Mucosa of stomach (tissue), 1 donor: ENCODE measurements at regions not wholly inside any gene's neighbourhood (a gene's known extent, or its start where the extent isn't known, plus 50 kb on each side); places are given as distances from the start of the nearest gene placed in this dataset.
"Not testable (repeated sequence)": the region's sequence is repeated elsewhere in the genome, so short reads cannot be mapped to it uniquely, and the experiment has no call there.

Experiments
- H3K27me3 ChIP-seq: one replicate; pipeline ENCODE4 v1.7.0; 2013; ENCODE audit warnings: mild to moderate bottlenecking, low read length; ENCODE audit not compliant: control insufficient read depth, insufficient read depth
- H3K36me3 ChIP-seq: one replicate; pipeline ENCODE4 v1.7.0; 2013; ENCODE audit warnings: low read length; ENCODE audit not compliant: control insufficient read depth, insufficient read depth
- H3K4me1 ChIP-seq: one replicate; pipeline ENCODE4 v1.7.0; 2013; ENCODE audit warnings: mild to moderate bottlenecking, low read length; ENCODE audit not compliant: control insufficient read depth, insufficient read depth
- H3K4me3 ChIP-seq: one replicate; pipeline ENCODE4 v1.7.0; 2013; ENCODE audit warnings: low read length
- H3K9ac ChIP-seq: one replicate; pipeline ENCODE4 v1.7.0; 2013; ENCODE audit warnings: mild to moderate bottlenecking, low read length, moderate library complexity
- H3K9me3 ChIP-seq: one replicate; pipeline ENCODE4 v1.7.0; 2013; ENCODE audit warnings: mild to moderate bottlenecking, low read length, moderate library complexity; ENCODE audit not compliant: control insufficient read depth
- donor health status: Pancreatic carcinoma.

- Histone ChIP-seq H3K36me3 (no peaks in the 10 kb centered on the region), H3K4me1 (no peaks in the 10 kb centered on the region), H3K4me3 (no peak overlapping the region), H3K9ac (no peak overlapping the region), H3K27me3 (no peaks in the 10 kb centered on the region), H3K9me3 (no peaks in the 10 kb centered on the region)
These were observed 336.2 kb downstream of the ZNF674 start for GRCh38 chrX:46209037-46209436.

DNA sequence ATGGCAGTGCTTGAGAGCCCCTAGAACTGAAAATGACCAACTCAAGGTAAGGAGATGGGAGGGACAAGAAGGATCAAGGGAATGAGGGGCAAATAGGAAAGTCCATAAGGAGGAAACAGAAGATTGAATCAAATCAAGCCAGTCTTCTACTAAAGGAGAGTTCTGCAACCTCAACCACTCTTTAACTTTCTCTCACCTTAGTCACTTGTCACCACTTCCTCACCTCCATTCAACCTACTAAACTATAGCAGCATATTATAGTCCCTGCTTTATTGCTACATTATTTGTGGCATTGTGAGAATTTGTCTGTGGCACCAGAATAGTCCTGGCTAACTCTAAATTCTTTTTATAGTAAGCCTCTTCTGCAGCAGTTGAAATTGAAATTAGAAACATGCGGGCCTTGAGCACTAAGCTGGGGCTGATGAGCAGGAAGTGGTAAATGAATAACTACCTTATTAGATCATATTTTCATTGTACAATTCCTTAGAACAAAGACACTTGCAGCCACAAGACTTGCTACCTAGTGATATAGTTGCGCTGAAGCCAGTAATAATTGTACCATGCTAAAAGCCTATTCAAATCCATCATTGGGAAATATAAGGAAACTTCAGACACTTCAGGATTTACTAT lies 336.9 kb downstream of the ZNF674 start:
- H3K9me3 ChIP-seq: no peaks in the 10 kb centered on the region

DNA sequence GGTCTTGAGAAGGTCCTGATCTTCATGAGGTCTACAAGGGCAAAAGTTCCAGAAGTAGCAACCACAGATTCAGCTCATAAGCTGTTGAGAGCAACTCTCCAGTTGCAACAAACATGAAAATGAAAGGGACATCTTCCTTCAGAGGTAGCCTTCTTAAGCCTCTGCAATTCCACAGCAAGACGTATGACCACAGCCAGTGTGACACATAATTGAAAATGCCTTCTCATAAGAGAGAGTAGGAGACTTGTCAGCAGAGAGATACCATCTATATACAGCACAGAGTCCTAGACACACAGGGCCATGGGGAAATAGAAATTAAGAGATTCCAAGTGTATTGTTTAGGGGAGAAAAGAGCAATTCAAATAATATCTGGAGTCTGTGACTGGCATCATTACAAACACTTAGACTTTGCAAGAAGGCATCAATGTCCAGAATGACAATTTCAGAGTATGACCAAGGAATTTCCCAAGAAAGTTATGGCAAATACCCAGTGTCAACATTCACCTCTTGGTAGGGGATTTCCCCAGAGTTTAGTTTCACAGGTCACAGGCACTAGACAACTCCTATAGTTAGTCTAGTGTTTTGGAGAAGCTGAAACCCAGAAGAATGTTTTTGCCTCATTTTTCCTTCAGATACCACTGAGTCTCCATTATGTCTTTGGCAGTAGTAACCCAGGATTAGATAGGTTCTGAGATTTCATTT lies 340.3 kb downstream of the ZNF674 start:
- H3K36me3 ChIP-seq: no peaks in the 10 kb centered on the region
- no peak overlapping the region for H3K4me3 ChIP-seq
- H3K27me3 ChIP-seq: no peaks in the 10 kb centered on the region
- no peak overlapping the region for H3K9ac ChIP-seq
- H3K9me3 ChIP-seq: no peaks in the 10 kb centered on the region
- no peaks in the 10 kb centered on the region for H3K4me1 ChIP-seq

More for the DNA sequence above, 336.9 kb downstream of the ZNF674 start:
- no peak overlapping the region for H3K4me3 ChIP-seq
- H3K9ac ChIP-seq: no peak overlapping the region
- H3K27me3 ChIP-seq: no peaks in the 10 kb centered on the region
- H3K36me3 ChIP-seq: no peaks in the 10 kb centered on the region
- no peaks in the 10 kb centered on the region for H3K4me1 ChIP-seq

DNA sequence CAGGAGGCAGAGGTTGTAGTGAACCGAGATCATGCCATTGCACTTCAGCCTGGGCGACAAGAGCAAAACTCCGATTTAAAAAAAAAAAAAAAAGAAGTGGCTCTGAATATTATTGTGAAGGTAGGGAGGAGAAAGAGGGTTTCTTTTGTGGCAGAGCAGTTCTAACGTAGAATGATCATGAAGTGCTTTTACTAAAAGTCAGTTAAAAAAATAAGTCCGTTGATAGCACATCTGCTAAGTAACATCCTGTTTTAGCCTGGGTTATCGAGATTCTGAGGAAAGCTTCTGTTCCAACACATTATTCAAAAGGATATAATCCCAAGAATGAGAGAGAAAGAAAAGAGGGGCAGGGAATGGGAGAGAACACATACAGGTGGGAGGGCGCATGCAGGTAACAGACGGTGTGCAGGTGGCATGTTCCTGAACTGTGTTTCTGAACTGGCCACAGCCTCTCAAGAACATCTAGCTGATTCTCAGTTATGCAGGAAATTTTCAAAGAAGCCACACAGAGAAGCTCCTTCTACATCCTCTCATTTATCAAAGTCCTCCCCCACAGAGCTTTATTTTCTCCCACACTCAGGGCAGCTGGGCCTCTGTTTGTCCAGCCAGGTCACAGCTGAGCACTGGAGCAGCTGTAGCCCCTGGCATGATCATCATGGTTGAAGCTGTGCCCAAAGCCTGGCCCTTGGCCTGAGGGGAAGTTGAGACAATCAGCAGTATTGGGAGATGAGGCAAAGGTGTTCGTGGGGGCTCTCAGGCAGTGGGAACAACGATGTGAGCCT lies 342.3 kb downstream of the ZNF674 start:
- H3K36me3 ChIP-seq: no peaks in the 10 kb centered on the region
- no peaks in the 10 kb centered on the region for H3K9me3 ChIP-seq
- H3K4me3 ChIP-seq: no peak overlapping the region
- H3K4me1 ChIP-seq: no peaks in the 10 kb centered on the region
- no peak overlapping the region for H3K9ac ChIP-seq
- H3K27me3 ChIP-seq: no peaks in the 10 kb centered on the region

DNA sequence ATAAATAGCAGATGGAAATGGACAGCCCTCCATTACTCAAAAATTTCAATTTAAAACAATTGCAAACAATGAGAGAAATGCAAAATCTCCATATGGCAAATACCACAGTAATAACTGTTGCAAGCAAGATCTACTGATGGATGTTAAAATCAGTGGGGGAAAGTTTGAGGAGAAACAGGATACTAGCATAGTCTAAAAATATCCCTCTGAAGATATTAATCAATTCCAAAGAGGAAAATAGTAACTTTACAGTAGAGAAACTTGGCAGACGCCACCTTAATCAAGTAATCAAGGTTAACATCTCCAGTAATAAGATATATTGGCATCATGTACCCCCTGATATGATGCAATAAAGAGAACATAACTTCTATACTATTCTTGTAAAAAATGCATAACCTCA lies 344.8 kb downstream of the ZNF674 start:
- no peaks in the 10 kb centered on the region for H3K4me1 ChIP-seq
- H3K27me3 ChIP-seq: no peaks in the 10 kb centered on the region
- no peak overlapping the region for H3K9ac ChIP-seq
- no peaks in the 10 kb centered on the region for H3K9me3 ChIP-seq
- no peaks in the 10 kb centered on the region for H3K36me3 ChIP-seq
- no peak overlapping the region for H3K4me3 ChIP-seq

DNA sequence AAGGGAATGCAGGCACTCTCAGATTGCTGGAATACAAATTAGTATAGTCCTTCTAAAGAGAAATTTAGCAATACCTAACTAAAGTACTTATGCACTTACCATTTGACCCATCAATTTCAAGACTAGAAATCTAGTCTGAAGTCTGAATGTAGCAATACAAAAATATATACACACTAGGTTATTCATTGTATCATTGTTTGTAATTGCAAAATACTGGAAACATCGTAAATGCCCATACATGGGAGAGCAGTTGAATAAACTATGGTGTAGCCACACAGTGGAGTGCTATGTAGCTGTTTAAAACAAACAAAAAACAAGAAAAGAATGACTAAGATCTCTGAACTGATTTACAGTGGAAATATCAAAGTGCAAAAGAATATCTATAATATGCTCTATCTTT lies 346.4 kb downstream of the ZNF674 start:
- Histone ChIP-seq H3K9ac (no peak overlapping the region), H3K4me1 (no peaks in the 10 kb centered on the region), H3K4me3 (no peak overlapping the region), H3K9me3 (no peaks in the 10 kb centered on the region), H3K36me3 (no peaks in the 10 kb centered on the region), H3K27me3 (no peaks in the 10 kb centered on the region)

- H3K9me3 ChIP-seq, H3K36me3 ChIP-seq, H3K27me3 ChIP-seq, H3K4me1 ChIP-seq, H3K9ac ChIP-seq, H3K4me3 ChIP-seq: not testable (repeated sequence)
These were observed 358.5 kb downstream of the ZNF674 start for GRCh38 chrX:46186811-46187106.

DNA sequence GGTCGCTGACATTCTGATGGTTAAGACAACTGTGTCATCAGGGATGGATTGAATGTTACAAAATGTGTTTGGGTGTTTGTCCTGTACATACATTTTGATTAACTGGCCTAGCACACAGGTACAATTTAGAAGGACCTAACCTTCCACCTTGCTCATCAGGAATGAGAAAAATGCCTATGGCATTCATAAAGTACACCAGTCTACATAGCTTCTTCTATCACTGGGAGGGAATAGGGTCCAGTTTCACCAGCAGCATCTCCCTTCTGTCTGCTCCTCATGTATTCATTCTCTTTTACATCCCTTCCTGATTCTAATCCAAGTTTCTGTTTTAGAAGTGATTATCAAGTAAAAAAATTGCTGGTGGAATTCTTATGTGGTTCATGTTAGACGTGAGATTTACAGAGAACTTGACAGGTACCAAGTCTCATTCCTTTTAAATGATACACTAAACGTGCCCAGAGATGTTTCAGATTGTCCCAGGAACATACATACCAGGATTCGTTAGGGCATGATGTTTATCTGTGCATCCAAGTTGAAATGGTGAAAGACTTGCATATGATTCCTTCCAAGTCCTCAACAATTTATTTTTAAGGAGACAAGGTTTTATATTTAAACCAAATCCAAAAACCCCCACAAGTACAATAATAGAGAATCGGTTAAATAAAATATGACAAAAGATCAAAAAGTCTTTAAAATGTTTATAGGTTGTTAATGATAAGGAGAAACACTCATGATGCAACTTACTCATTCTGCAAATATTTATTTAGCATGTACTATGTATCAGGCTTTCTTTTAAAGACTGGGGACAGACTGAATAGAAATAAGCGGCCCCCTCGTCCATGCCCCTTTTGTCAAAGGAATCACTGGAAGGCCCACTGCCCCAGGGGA lies 359.1 kb downstream of the ZNF674 start:
- Histone ChIP-seq H3K9me3 (no peaks in the 10 kb centered on the region), H3K4me1 (no peaks in the 10 kb centered on the region), H3K27me3 (no peaks in the 10 kb centered on the region), H3K9ac (no peak overlapping the region), H3K4me3 (no peak overlapping the region), H3K36me3 (no peaks in the 10 kb centered on the region)

GRCh38 chrX:46184749-46185148 lies 360.5 kb downstream of the ZNF674 start:
- no peaks in the 10 kb centered on the region for H3K4me1 ChIP-seq
- H3K36me3 ChIP-seq: no peaks in the 10 kb centered on the region
- no peaks in the 10 kb centered on the region for H3K9me3 ChIP-seq
- H3K27me3 ChIP-seq: no peaks in the 10 kb centered on the region
- no peak overlapping the region for H3K9ac ChIP-seq
- no peak overlapping the region for H3K4me3 ChIP-seq

GRCh38 chrX:46180258-46180687 lies 364.9 kb downstream of the ZNF674 start:
- Histone ChIP-seq H3K4me1 (no peaks in the 10 kb centered on the region), H3K36me3 (no peaks in the 10 kb centered on the region), H3K4me3 (no peak overlapping the region), H3K27me3 (no peaks in the 10 kb centered on the region), H3K9ac (no peak overlapping the region), H3K9me3 (no peaks in the 10 kb centered on the region)

DNA sequence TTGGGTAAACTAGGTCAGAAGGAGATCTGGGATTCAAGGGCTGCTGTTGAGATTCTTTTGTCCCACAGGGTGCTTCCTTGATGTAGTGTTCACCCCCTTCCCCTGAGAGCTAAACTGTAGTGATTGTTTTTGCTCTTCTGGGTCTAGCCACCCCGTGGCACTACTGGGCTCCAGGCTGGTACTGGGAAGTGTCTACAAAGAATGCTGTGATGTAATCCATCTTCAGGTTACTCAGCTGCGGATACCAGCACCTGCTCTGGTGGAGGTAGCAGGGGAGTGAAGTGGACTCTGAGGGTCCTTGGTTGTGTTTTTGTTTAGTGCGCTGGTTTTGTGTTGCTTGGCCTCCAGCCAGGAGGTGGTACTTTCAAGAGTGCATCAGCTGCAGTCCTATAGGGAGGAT lies 365.5 kb downstream of the ZNF674 start:
- H3K4me3 ChIP-seq: no peak overlapping the region
- H3K4me1 ChIP-seq: no peaks in the 10 kb centered on the region
- no peak overlapping the region for H3K9ac ChIP-seq
- no peaks in the 10 kb centered on the region for H3K9me3 ChIP-seq
- no peaks in the 10 kb centered on the region for H3K36me3 ChIP-seq
- no peaks in the 10 kb centered on the region for H3K27me3 ChIP-seq

- no peak overlapping the region for H3K4me3 ChIP-seq
- no peaks in the 10 kb centered on the region for H3K27me3 ChIP-seq
These were observed 366.5 kb downstream of the ZNF674 start for GRCh38 chrX:46178763-46179162.

More at GRCh38 chrX:46178763-46179162, 366.5 kb downstream of the ZNF674 start:
- no peaks in the 10 kb centered on the region for H3K4me1 ChIP-seq
- H3K9ac ChIP-seq: no peak overlapping the region
- H3K9me3 ChIP-seq: no peaks in the 10 kb centered on the region
- no peaks in the 10 kb centered on the region for H3K36me3 ChIP-seq
